ENCODE measurements at regions not wholly inside any gene's neighbourhood (a gene's known extent, or its start where the extent isn't known, plus 50 kb on each side); places are given as distances from the start of the nearest gene placed in this dataset.

GRCh38 chr12:68450947-68451260 lies 118.7 kb upstream of the MDM1 start:
- no peak for TF ChIP-seq CTCF (IDR thresholded peaks at IDR 0.05 in 2 of 3, conservative IDR thresholded peaks at IDR 0.05 in 1 of 3; ENCODE audit: borderline replicate concordance in 1 of 3, insufficient read depth in 1 of 3, low read depth in 2 of 3, low read length in 2 of 3)
- no peak for TF ChIP-seq TCF7L2 (IDR thresholded peaks at IDR 0.05; ENCODE audit: borderline replicate concordance, extremely low read depth, insufficient read depth, insufficient read length)
- no peak for TF ChIP-seq ATF3 (IDR thresholded peaks at IDR 0.05)
- TF ChIP-seq POLR2AphosphoS5 (IDR thresholded peaks at IDR 0.05; ENCODE audit: low read depth, low read length) = no peak
- no peak for TF ChIP-seq MAX (IDR thresholded peaks at IDR 0.05)
- no peak for TF ChIP-seq POLR2A (IDR thresholded peaks at IDR 0.05; ENCODE audit: borderline replicate concordance, extremely low read depth, insufficient read depth, insufficient read length)
- no peak for TF ChIP-seq RAD21 (IDR thresholded peaks at IDR 0.05; ENCODE audit: low read depth)
- TF ChIP-seq ZBTB33 (IDR thresholded peaks at IDR 0.05; ENCODE audit: extremely low read depth, insufficient replicate concordance, low read length) = no peak
- no peak for TF ChIP-seq EZH2 (IDR thresholded peaks at IDR 0.05)
- TF ChIP-seq ELF1 (IDR thresholded peaks at IDR 0.05; ENCODE audit: borderline replicate concordance, low read depth) = no peak
- no peak for TF ChIP-seq ZNF274 (IDR thresholded peaks at IDR 0.05; ENCODE audit: low read depth, low read length)
- no peak for TF ChIP-seq CBX3 (IDR thresholded peaks at IDR 0.05; ENCODE audit: low read depth)
- TF ChIP-seq YY1 (IDR thresholded peaks at IDR 0.05; ENCODE audit: extremely low read depth, insufficient replicate concordance, low read depth, low read length) = no peak
- no peak for TF ChIP-seq SIN3A (IDR thresholded peaks at IDR 0.05; ENCODE audit: low read depth)
